OCI-LY1 (cell line): ENCODE measurements at regions not wholly inside any gene's neighbourhood (a gene's known extent, or its start where the extent isn't known, plus 50 kb on each side); places are given as distances from the start of the nearest gene placed in this dataset.

Experiments used
- EZH2 ChIP-seq: fragments of 200-600 bp; sonication (generic), shearing (Covaris generic); IDR thresholded peaks from 2 replicates; pipeline ENCODE4 v1.8.0; 2017; ENCODE audit warnings: borderline replicate concordance, mixed run types, mild to moderate bottlenecking, antibody characterized with exemption, low read length, moderate library complexity, mixed read lengths
- TF ChIP-seq, protein P1 (sequence below): fragments of 200-600 bp; sonication (generic), shearing (Covaris generic); IDR thresholded peaks from 2 replicates; pipeline ENCODE4 v1.5.1; 2017; ENCODE audit warnings: mild to moderate bottlenecking, antibody characterized with exemption, low read length, moderate library complexity, mixed read lengths

- TF ChIP-seq, protein P1, sequence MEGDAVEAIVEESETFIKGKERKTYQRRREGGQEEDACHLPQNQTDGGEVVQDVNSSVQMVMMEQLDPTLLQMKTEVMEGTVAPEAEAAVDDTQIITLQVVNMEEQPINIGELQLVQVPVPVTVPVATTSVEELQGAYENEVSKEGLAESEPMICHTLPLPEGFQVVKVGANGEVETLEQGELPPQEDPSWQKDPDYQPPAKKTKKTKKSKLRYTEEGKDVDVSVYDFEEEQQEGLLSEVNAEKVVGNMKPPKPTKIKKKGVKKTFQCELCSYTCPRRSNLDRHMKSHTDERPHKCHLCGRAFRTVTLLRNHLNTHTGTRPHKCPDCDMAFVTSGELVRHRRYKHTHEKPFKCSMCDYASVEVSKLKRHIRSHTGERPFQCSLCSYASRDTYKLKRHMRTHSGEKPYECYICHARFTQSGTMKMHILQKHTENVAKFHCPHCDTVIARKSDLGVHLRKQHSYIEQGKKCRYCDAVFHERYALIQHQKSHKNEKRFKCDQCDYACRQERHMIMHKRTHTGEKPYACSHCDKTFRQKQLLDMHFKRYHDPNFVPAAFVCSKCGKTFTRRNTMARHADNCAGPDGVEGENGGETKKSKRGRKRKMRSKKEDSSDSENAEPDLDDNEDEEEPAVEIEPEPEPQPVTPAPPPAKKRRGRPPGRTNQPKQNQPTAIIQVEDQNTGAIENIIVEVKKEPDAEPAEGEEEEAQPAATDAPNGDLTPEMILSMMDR: no peak
- TF ChIP-seq EZH2: no peak
These were observed 976.8 kb downstream of the TMEM182 start for GRCh38 chr2:103738606-103739005.
